Mesenchymal stem cell (in vitro differentiated cells and primary cell): ENCODE measurements at regions not wholly inside any gene's neighbourhood (a gene's known extent, or its start where the extent isn't known, plus 50 kb on each side); places are given as distances from the start of the nearest gene placed in this dataset.

Source experiments
- DNase-seq: peaks from one replicate; pipeline ENCODE4 v3.0.0-alpha.2; 2013
- H2AFZ ChIP-seq: one replicate; pipeline ENCODE4 v1.6.1; 2013; ENCODE audit warnings: low read depth, mild to moderate bottlenecking, control low read depth, inconsistent platforms, low read length, moderate library complexity
- H2AK5ac ChIP-seq: 2 replicates; pipeline ENCODE4 v1.6.1; 2013; ENCODE audit warnings: low read length, moderate library complexity, mild to moderate bottlenecking, inconsistent platforms; ENCODE audit not compliant: severe bottlenecking
- H2BK120ac ChIP-seq: one replicate; pipeline ENCODE4 v1.6.1; 2013; ENCODE audit warnings: low read depth, mild to moderate bottlenecking, inconsistent platforms, low read length, moderate library complexity
- H2BK12ac ChIP-seq, 2 experiments: one replicate each; pipeline ENCODE4 v1.6.1; 2013; ENCODE audit warnings: inconsistent platforms in 2 of 2, low read length in 2 of 2, mild to moderate bottlenecking in 2 of 2, moderate library complexity in 2 of 2, control low read depth in 1 of 2
- H2BK15ac ChIP-seq: one replicate; pipeline ENCODE4 v1.6.1; 2013; ENCODE audit warnings: mild to moderate bottlenecking, low read depth, inconsistent platforms; ENCODE audit not compliant: poor library complexity, severe bottlenecking
- H2BK5ac ChIP-seq: 2 replicates; pipeline ENCODE4 v1.6.1; 2013; ENCODE audit warnings: low read depth, mild to moderate bottlenecking, low read length, control low read depth, inconsistent platforms; ENCODE audit not compliant: poor library complexity, severe bottlenecking
- H3K14ac ChIP-seq, 2 experiments: one replicate each; pipeline ENCODE4 v1.6.1; 2013; ENCODE audit warnings: inconsistent platforms in 2 of 2, low read length in 2 of 2, control low read depth in 1 of 2, mild to moderate bottlenecking in 1 of 2, moderate library complexity in 1 of 2
- H3K18ac ChIP-seq, 2 experiments: one replicate each; pipeline ENCODE4 v1.6.1; 2013; ENCODE audit warnings: inconsistent platforms in 2 of 2, low read length in 2 of 2, control low read depth in 1 of 2, low read depth in 1 of 2, mild to moderate bottlenecking in 1 of 2
- H3K23ac ChIP-seq, 2 experiments: one replicate each; pipeline ENCODE4 v1.6.1; 2013; ENCODE audit warnings: inconsistent platforms in 2 of 2, low read length in 2 of 2, mild to moderate bottlenecking in 2 of 2, moderate library complexity in 2 of 2, control low read depth in 1 of 2
- H3K27ac ChIP-seq: 2 replicates; pipeline ENCODE4 v1.5.1; 2013; ENCODE audit warnings: mild to moderate bottlenecking, moderate library complexity, low read length, control low read depth, inconsistent platforms; ENCODE audit not compliant: poor library complexity, severe bottlenecking
- H3K27me3 ChIP-seq, 2 experiments: 2 replicates each; pipeline versions ENCODE4 v1.6.1 to v1.7.0; 2013; ENCODE audit warnings: low read length in 2 of 2, mild to moderate bottlenecking in 2 of 2, moderate library complexity in 2 of 2, control low read depth in 1 of 2, inconsistent platforms in 1 of 2; ENCODE audit not compliant: control insufficient read depth in 1 of 2, insufficient read depth in 1 of 2
- H3K36me3 ChIP-seq, 2 experiments: 2 replicates each; pipeline versions ENCODE4 v1.6.1 to v1.7.0; 2013; ENCODE audit warnings: low read length in 2 of 2, control low read depth in 1 of 2, inconsistent platforms in 1 of 2, low read depth in 1 of 2, mild to moderate bottlenecking in 1 of 2; ENCODE audit not compliant: insufficient read depth in 2 of 2, control insufficient read depth in 1 of 2
- H3K4ac ChIP-seq, 2 experiments: one replicate each; pipeline ENCODE4 v1.6.1; 2013; ENCODE audit warnings: inconsistent platforms in 2 of 2, low read length in 2 of 2, mild to moderate bottlenecking in 2 of 2, moderate library complexity in 2 of 2, control low read depth in 1 of 2, low read depth in 1 of 2
- H3K4me1 ChIP-seq: 2 replicates; pipeline ENCODE4 v1.6.1; 2013; ENCODE audit warnings: low read depth, low read length, control low read depth; ENCODE audit not compliant: control insufficient read depth, insufficient read depth
- H3K4me2 ChIP-seq: 2 replicates; pipeline ENCODE4 v1.6.1; 2013; ENCODE audit warnings: low read length, mild to moderate bottlenecking, inconsistent platforms; ENCODE audit not compliant: poor library complexity, severe bottlenecking
- H3K4me3 ChIP-seq, 2 experiments: 2 replicates each; pipeline versions ENCODE4 v1.5.1 to v1.7.0; 2013; ENCODE audit warnings: low read length in 2 of 2, mild to moderate bottlenecking in 2 of 2, control low read depth in 1 of 2, low read depth in 1 of 2; ENCODE audit not compliant: insufficient read depth in 1 of 2
- H3K79me1 ChIP-seq: replicated peaks from 2 replicates; pipeline ENCODE4 v1.6.1; 2013; ENCODE audit warnings: mild to moderate bottlenecking, control low read depth, low read length, inconsistent platforms; ENCODE audit not compliant: poor library complexity, severe bottlenecking
- H3K9ac ChIP-seq: 2 replicates; pipeline ENCODE4 v1.7.0; 2013; ENCODE audit warnings: mild to moderate bottlenecking, low read length, moderate library complexity
- H3K9me3 ChIP-seq: 2 replicates; pipeline ENCODE4 v1.7.0; 2013; ENCODE audit warnings: mild to moderate bottlenecking, low read length; ENCODE audit not compliant: control insufficient read depth
- H4K8ac ChIP-seq: one replicate; pipeline ENCODE4 v1.6.1; 2013; ENCODE audit warnings: inconsistent platforms, mild to moderate bottlenecking, low read length, moderate library complexity
- H4K91ac ChIP-seq: one replicate; pipeline ENCODE4 v1.6.1; 2013; ENCODE audit warnings: mild to moderate bottlenecking, low read length, inconsistent platforms
- WGBS: methylation state at CpG from one replicate; pipeline ENCODE4 v1.1.7; 2013; ENCODE audit warnings: mixed read lengths; 5-methylcytosine and 5-hydroxymethylcytosine counted together

- no peaks in the 10 kb centered on the region for H3K4me1 ChIP-seq
- H3K18ac ChIP-seq = peak overlapping the region in 1 of 2 experiments; percentile 5
- H2AK5ac ChIP-seq = no peak overlapping the region
- no peak for DNase-seq
- H3K9me3 ChIP-seq = peaks cover 4% of the 10 kb centered on the region
- no peak overlapping the region for H4K91ac ChIP-seq
- no peak overlapping the region for H3K23ac ChIP-seq
- H3K36me3 ChIP-seq = no peaks in the 10 kb centered on the region
- H4K8ac ChIP-seq = no peak overlapping the region
- no peak overlapping the region for H2AFZ ChIP-seq
- H3K27me3 ChIP-seq = no peaks in the 10 kb centered on the region
- H3K27ac ChIP-seq = no peak overlapping the region
- H2BK120ac ChIP-seq = no peak overlapping the region
- H2BK12ac ChIP-seq = peak overlapping the region in 1 of 2 experiments; percentile 10
- H3K4me2 ChIP-seq = no peak overlapping the region
- H3K4ac ChIP-seq = no peak overlapping the region
- H3K14ac ChIP-seq = no peak overlapping the region
- H3K9ac ChIP-seq = no peak overlapping the region
- H2BK5ac ChIP-seq = no peak overlapping the region
- H3K79me1 ChIP-seq = no peaks in the 10 kb centered on the region
- no peak overlapping the region for H3K4me3 ChIP-seq
- no peak overlapping the region for H2BK15ac ChIP-seq
- WGBS = 93% methylated on average over 2 of the region's 2 CpGs
Observed at GRCh38 chr13:76027131-76027530, 391.0 kb downstream of the LMO7 start.

GRCh38 chr13:76025392-76025791 lies 389.3 kb downstream of the LMO7 start:
- Histone ChIP-seq H3K36me3 (no peaks in the 10 kb centered on the region), H2BK15ac (no peak overlapping the region), H4K91ac (no peak overlapping the region), H3K79me1 (no peaks in the 10 kb centered on the region), H3K27me3 (no peaks in the 10 kb centered on the region), H4K8ac (no peak overlapping the region), H3K9me3 (peaks cover 4% of the 10 kb centered on the region), H3K14ac (no peak overlapping the region), H3K4me1 (no peaks in the 10 kb centered on the region), H3K27ac (no peak overlapping the region), H2AK5ac (no peak overlapping the region), H2BK12ac (no peak overlapping the region), H2BK5ac (no peak overlapping the region), H3K4me2 (no peak overlapping the region), H2AFZ (no peak overlapping the region), H3K9ac (no peak overlapping the region), H3K23ac (no peak overlapping the region), H2BK120ac (no peak overlapping the region), H3K4me3 (no peak overlapping the region), H3K18ac (no peak overlapping the region), H3K4ac (no peak overlapping the region)
- 99% methylated on average over 6 of the region's 6 CpGs for WGBS
- DNase-seq = no peak

DNA sequence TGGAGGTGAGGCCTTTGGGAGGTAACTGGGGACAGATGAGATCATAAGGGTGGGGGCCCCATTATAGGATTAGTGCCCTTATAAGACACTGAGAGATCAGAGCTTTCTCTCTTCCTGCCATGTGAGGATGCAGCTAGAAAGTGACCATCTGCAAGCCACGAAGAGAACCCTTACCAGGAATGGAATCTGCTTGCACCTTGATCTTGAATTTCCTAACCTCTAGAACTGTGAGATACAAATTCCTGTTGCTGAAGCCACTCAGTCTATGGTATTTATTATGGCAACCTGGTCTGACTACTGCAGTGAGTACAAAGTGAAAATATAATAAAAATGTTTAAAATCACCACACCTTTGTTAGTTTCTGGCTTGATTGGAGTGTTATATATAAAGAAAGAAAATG lies 388.0 kb downstream of the LMO7 start:
- no peak overlapping the region for H2BK15ac ChIP-seq
- H4K8ac ChIP-seq = no peak overlapping the region
- H3K36me3 ChIP-seq = no peaks in the 10 kb centered on the region
- no peaks in the 10 kb centered on the region for H3K27me3 ChIP-seq
- no peak overlapping the region for H2AFZ ChIP-seq
- no peak overlapping the region for H4K91ac ChIP-seq
- no peak overlapping the region for H3K18ac ChIP-seq
- H3K4ac ChIP-seq = no peak overlapping the region
- peaks cover 3% of the 10 kb centered on the region for H3K4me1 ChIP-seq
- H2BK12ac ChIP-seq = no peak overlapping the region
- H3K27ac ChIP-seq = peak overlapping the region; percentile 66
- H3K4me3 ChIP-seq = no peak overlapping the region
- peaks cover 4% of the 10 kb centered on the region for H3K9me3 ChIP-seq
- H2BK5ac ChIP-seq = no peak overlapping the region
- no peak overlapping the region for H3K23ac ChIP-seq
- no peak overlapping the region for H3K4me2 ChIP-seq
- H2BK120ac ChIP-seq = no peak overlapping the region
- no peak overlapping the region for H3K9ac ChIP-seq
- DNase-seq = no peak
- WGBS = 100% methylated on average over 1 of the region's 1 CpG
- no peak overlapping the region for H3K14ac ChIP-seq
- no peaks in the 10 kb centered on the region for H3K79me1 ChIP-seq
- no peak overlapping the region for H2AK5ac ChIP-seq

- Histone ChIP-seq H2BK12ac (no peak overlapping the region), H2BK120ac (no peak overlapping the region), H2BK15ac (no peak overlapping the region), H3K4me2 (no peak overlapping the region), H3K4ac (no peak overlapping the region), H2AFZ (no peak overlapping the region), H3K36me3 (no peaks in the 10 kb centered on the region), H3K23ac (no peak overlapping the region), H3K18ac (no peak overlapping the region), H2AK5ac (no peak overlapping the region), H4K8ac (no peak overlapping the region), H3K4me3 (no peak overlapping the region), H3K79me1 (no peaks in the 10 kb centered on the region), H3K14ac (no peak overlapping the region), H3K27me3 (no peaks in the 10 kb centered on the region), H2BK5ac (no peak overlapping the region), H3K9ac (no peak overlapping the region), H3K27ac (peak overlapping the region; percentile 66), H3K9me3 (peaks cover 4% of the 10 kb centered on the region), H4K91ac (no peak overlapping the region), H3K4me1 (peaks cover 3% of the 10 kb centered on the region)
- DNase-seq = no peak
- 19% methylated on average over 1 of the region's 2 CpGs for WGBS
Observed at GRCh38 chr13:76023652-76024051, 387.5 kb downstream of the LMO7 start.
